HUES64 (cell line): ENCODE measurements at regions not wholly inside any gene's neighbourhood (a gene's known extent, or its start where the extent isn't known, plus 50 kb on each side); places are given as distances from the start of the nearest gene placed in this dataset.

Experiments used
- H3K27ac ChIP-seq: 2 replicates; pipeline ENCODE4 v1.7.0; 2013; ENCODE audit warnings: low read depth, low read length, inconsistent platforms
- H3K27me3 ChIP-seq: 2 replicates; pipeline ENCODE4 v1.6.1; 2013; ENCODE audit warnings: mild to moderate bottlenecking, low read length; ENCODE audit not compliant: insufficient read depth
- H3K36me3 ChIP-seq: 2 replicates; pipeline ENCODE4 v1.6.1; 2013; ENCODE audit warnings: mild to moderate bottlenecking, low read length; ENCODE audit not compliant: insufficient read depth
- H3K4me1 ChIP-seq: 2 replicates; pipeline ENCODE4 v1.6.1; 2013; ENCODE audit warnings: mild to moderate bottlenecking, low read length, moderate library complexity; ENCODE audit not compliant: insufficient read depth
- H3K4me3 ChIP-seq: 2 replicates; pipeline ENCODE4 v1.5.1; 2013; ENCODE audit warnings: mild to moderate bottlenecking, low read length, moderate library complexity
- H3K9ac ChIP-seq: 2 replicates; pipeline ENCODE4 v1.6.1; 2013; ENCODE audit warnings: mild to moderate bottlenecking, low read depth, low read length
- H3K9me3 ChIP-seq: 2 replicates; pipeline ENCODE4 v1.6.1; 2013; ENCODE audit warnings: low read depth, low read length; ENCODE audit not compliant: insufficient read depth
- WGBS: fragments of 150-250, 120-280 bp; methylation state at CpG from one replicate; pipeline ENCODE4 v1.1.7; 2013; ENCODE audit warnings: missing lambda C conversion rate; 5-methylcytosine and 5-hydroxymethylcytosine counted together

DNA sequence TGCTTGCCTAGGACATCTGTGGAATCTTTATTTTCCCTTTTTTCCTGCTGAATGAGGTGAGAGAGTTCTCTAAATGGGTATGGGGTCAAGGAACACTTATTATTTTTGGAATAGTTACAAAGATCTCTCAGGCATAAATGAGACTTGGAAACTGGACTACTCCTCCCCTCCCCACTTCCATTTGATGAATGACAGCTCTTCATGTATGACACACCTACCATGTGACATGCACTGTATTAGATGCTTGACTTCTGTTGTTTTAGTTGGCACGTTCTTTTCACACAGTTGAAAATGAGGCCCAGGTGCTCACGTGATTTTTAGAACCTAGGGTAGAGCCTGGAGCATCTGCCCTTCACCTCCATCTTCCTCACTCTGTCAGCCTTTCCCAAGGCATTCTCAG is 62.4 kb downstream of the VCPKMT start:
- Histone ChIP-seq H3K4me3 (no peak overlapping the region), H3K4me1 (no peaks in the 10 kb centered on the region), H3K27ac (no peak overlapping the region), H3K27me3 (no peaks in the 10 kb centered on the region), H3K9ac (no peak overlapping the region), H3K36me3 (no peaks in the 10 kb centered on the region), H3K9me3 (no peaks in the 10 kb centered on the region)
- WGBS, result 89% methylated on average over 2 of the region's 2 CpGs

DNA sequence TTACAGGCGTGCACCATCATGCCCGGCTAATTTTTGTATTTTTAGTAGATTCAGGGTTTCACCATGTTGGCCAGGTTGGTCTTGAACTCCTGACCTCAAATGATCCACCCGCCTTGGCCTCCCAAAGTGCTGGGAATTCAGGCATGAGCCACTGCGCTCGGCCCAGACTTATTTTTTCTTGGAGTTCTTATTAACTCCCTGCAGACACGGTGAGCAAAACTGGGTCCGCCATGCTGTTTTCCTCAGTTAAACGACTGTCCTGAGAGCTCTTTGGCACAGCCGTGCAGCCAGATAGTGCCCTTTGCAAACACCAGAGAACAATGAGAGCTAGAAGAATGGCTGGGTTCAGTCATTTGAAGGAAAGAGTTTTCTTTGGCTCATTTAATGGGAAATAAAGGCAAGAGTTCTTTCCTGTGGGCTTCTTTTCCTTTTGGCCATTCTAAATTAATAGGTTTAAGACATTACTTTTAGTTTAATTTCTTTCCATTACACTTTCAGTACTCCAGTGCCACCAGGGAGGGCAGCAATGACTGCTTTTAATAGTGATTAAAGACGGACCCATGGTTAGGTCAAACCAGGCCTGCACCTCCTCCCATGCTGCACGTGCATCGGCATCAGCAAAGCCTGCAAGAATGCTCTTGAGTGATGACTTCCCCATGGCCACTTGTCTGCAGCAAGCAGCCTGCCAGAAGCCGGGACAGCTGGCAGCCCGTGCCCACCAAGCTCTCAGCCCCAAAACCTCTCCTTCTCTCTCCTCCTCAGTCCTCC is 60.7 kb downstream of the VCPKMT start:
- Histone ChIP-seq H3K9ac (no peak overlapping the region), H3K4me3 (no peak overlapping the region), H3K27ac (no peak overlapping the region), H3K4me1 (peaks cover 5% of the 10 kb centered on the region; the same call in 1 of the 2 replicates), H3K9me3 (no peaks in the 10 kb centered on the region), H3K27me3 (no peaks in the 10 kb centered on the region), H3K36me3 (no peaks in the 10 kb centered on the region)
- WGBS, result 88% methylated on average over 14 of the region's 14 CpGs

DNA sequence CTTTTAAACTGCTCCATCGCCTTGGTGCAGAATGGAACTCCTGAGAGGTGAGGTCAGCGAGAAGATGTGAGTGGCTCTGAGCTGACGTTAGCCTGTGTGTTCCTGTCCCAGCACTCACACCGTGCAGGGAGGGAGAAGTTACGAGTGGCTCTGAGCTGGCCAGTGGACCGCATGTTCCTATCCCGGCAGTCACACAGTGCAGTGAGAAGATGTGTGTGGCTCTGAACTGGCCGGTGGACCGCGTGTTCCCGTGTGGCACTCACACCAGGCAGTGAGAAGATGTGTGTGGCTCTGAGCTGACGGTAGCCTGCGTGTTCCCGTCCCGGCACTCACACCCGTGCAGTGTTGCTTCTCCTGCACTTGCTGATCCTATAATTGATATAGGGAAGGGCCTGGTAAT is 59.9 kb downstream of the VCPKMT start:
- Histone ChIP-seq H3K36me3 (no peaks in the 10 kb centered on the region), H3K9ac (no peak overlapping the region), H3K4me3 (no peak overlapping the region), H3K9me3 (no peaks in the 10 kb centered on the region), H3K4me1 (peaks cover 11% of the 10 kb centered on the region), H3K27ac (no peak overlapping the region), H3K27me3 (no peaks in the 10 kb centered on the region)
- 91% methylated on average over 16 of the region's 16 CpGs for WGBS

DNA sequence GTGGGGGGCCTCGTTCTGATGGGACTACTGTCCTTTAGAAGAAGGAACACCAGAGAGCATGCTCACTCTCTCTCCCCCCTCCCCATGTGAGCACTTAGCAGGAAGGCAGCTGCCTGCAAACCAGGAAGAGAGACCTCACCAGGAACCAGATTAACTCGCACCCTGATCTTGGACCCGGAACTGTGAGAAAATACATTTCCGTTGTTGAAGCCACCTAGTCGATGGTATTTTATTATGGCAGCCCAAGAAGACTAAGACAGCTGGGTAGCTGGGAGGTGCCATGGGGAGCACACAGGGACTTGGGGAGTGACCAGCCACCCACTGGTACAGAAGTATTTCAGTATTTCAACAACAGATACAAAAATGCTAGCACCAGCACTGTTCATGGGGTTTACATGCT is 59.0 kb downstream of the VCPKMT start:
- 97% methylated on average over 5 of the region's 5 CpGs for WGBS
- H3K27me3 ChIP-seq, result no peaks in the 10 kb centered on the region
- H3K4me1 ChIP-seq, result peaks cover 20% of the 10 kb centered on the region
- no peak overlapping the region for H3K27ac ChIP-seq
- no peaks in the 10 kb centered on the region for H3K36me3 ChIP-seq
- no peak overlapping the region for H3K9ac ChIP-seq
- no peaks in the 10 kb centered on the region for H3K9me3 ChIP-seq
- no peak overlapping the region for H3K4me3 ChIP-seq

DNA sequence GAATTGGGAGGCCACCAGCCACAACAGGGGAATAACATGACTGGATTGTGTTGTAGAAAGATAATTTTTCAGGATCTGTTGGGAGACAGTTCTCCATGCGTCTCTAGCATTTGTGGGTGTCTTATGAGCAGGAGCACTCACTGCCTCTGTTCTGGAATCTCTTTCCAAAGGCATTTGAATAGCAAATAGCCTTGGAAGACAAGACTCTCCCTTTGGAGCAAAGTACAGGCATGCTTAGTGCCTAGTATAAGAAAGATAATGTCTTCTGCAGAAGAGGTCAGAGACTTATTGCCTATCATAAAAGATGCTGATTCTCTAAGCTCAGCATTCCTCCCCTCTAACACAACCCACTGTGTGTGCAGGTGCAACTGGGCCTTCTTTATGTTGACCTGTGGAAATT is 58.3 kb downstream of the VCPKMT start:
- no peak overlapping the region for H3K4me3 ChIP-seq
- H3K4me1 ChIP-seq, result peaks cover 28% of the 10 kb centered on the region
- WGBS, result 95% methylated on average over 1 of the region's 1 CpG
- H3K27ac ChIP-seq, result no peak overlapping the region
- H3K9me3 ChIP-seq, result no peaks in the 10 kb centered on the region
- no peak overlapping the region for H3K9ac ChIP-seq
- no peaks in the 10 kb centered on the region for H3K27me3 ChIP-seq
- H3K36me3 ChIP-seq, result no peaks in the 10 kb centered on the region
